ENCODE measurements at regions not wholly inside any gene's neighbourhood (a gene's known extent, or its start where the extent isn't known, plus 50 kb on each side); places are given as distances from the start of the nearest gene placed in this dataset.
A peak's percentile ranks its signal among the peaks of the same experiment; 100 is the strongest.

- peak overlapping the region in 5 of 10 donors; percentile 5 to 49 (median 28) for H3K4me3 Mint-ChIP-seq
- peak; percentile 29 to 79 (median 54) for DNase-seq
- POLR2A ChIA-PET, result interaction anchor here (0.6 kb wide), 2 partner anchors 302 to 380 kb away, joined by 3 to 4 read pairs; no protein-coding TSS in a partner anchor
These were observed 92.3 kb downstream of the B3GNT2 start for GRCh38 chr2:62287899-62288880.

GRCh38 chr2:62287282-62287681 is 91.4 kb downstream of the B3GNT2 start:
- peaks cover 11 to 22% (median 18%) of the 10 kb centered on the region in 4 donors for H3K4me1 Mint-ChIP-seq
- H3K9me3 Mint-ChIP-seq, result peaks cover 0 to 13% (median 8%) of the 10 kb centered on the region in 9 donors
- POLR2A ChIA-PET, result interaction anchor here (0.6 kb wide), 1 partner anchor 379 kb away, joined by 4 read pairs; no protein-coding TSS in a partner anchor
- ATAC-seq, result no peak
- H3K27ac Mint-ChIP-seq, result peak overlapping the region in 2 of 10 donors; percentile 55 to 84
- peaks cover 0 to 14% (median 7%) of the 10 kb centered on the region in 3 donors for H3K36me3 Mint-ChIP-seq
- H3K4me3 Mint-ChIP-seq, result peak overlapping the region in 1 of 10 donors; percentile 49
- DNase-seq, result no peak
- no peaks in the 10 kb centered on the region for H3K27me3 Mint-ChIP-seq

More at GRCh38 chr2:62287899-62288880, 92.3 kb downstream of the B3GNT2 start:
- Mint-ChIP-seq H3K4me1 (peaks cover 8 to 23% (median 19%) of the 10 kb centered on the region in 4 donors), H3K27me3 (no peaks in the 10 kb centered on the region), H3K36me3 (peaks cover 0 to 14% (median 7%) of the 10 kb centered on the region in 3 donors), H3K27ac (peak overlapping the region in 7 of 10 donors; percentile 43 to 84 (median 59)), H3K9me3 (peaks cover 0 to 11% (median 8%) of the 10 kb centered on the region in 9 donors)
- peak; percentile 63 to 64 for ATAC-seq

GRCh38 chr2:62286089-62286785 is 90.3 kb downstream of the B3GNT2 start:
- peak overlapping the region in 2 of 10 donors; percentile 0 to 32 for H3K27ac Mint-ChIP-seq
- peaks cover 12 to 28% (median 20%) of the 10 kb centered on the region in 4 donors for H3K4me1 Mint-ChIP-seq
- peak overlapping the region in 1 of 10 donors; percentile 13 for H3K4me3 Mint-ChIP-seq
- ATAC-seq (no peak), DNase-seq (no peak)
- H3K9me3 Mint-ChIP-seq, result peaks cover 0 to 13% (median 8%) of the 10 kb centered on the region in 9 donors
- H3K27me3 Mint-ChIP-seq, result no peaks in the 10 kb centered on the region
- POLR2A ChIA-PET, result no interaction called here
- H3K36me3 Mint-ChIP-seq, result peaks cover 0 to 14% (median 7%) of the 10 kb centered on the region in 3 donors

GRCh38 chr2:62284980-62285379 is 89.1 kb downstream of the B3GNT2 start:
- peaks cover 0 to 14% (median 7%) of the 10 kb centered on the region in 3 donors for H3K36me3 Mint-ChIP-seq
- no peak overlapping the region for H3K4me3 Mint-ChIP-seq
- no peaks in the 10 kb centered on the region for H3K27me3 Mint-ChIP-seq
- ATAC-seq, result no peak
- peaks cover 0 to 14% (median 8%) of the 10 kb centered on the region in 9 donors for H3K9me3 Mint-ChIP-seq
- DNase-seq, result no peak
- peaks cover 14 to 31% (median 23%) of the 10 kb centered on the region in 4 donors for H3K4me1 Mint-ChIP-seq
- peak overlapping the region in 4 of 10 donors; percentile 32 to 66 (median 39) for H3K27ac Mint-ChIP-seq
- POLR2A ChIA-PET, result no interaction called here

GRCh38 chr2:62284471-62284870 is 88.6 kb downstream of the B3GNT2 start:
- no peak overlapping the region for H3K4me3 Mint-ChIP-seq
- no peaks in the 10 kb centered on the region for H3K27me3 Mint-ChIP-seq
- POLR2A ChIA-PET, result no interaction called here
- no peak overlapping the region for H3K27ac Mint-ChIP-seq
- H3K36me3 Mint-ChIP-seq, result peaks cover 0 to 14% (median 7%) of the 10 kb centered on the region in 3 donors
- peaks cover 15 to 31% (median 23%) of the 10 kb centered on the region in 4 donors for H3K4me1 Mint-ChIP-seq
- no peak for ATAC-seq
- H3K9me3 Mint-ChIP-seq, result peaks cover 0 to 19% (median 8%) of the 10 kb centered on the region in 9 donors
- no peak for DNase-seq

GRCh38 chr2:62283147-62283546 is 87.2 kb downstream of the B3GNT2 start:
- no peak for DNase-seq
- H3K27me3 Mint-ChIP-seq, result no peaks in the 10 kb centered on the region
- H3K4me3 Mint-ChIP-seq, result no peak overlapping the region
- H3K9me3 Mint-ChIP-seq, result peaks cover 0 to 28% (median 15%) of the 10 kb centered on the region in 9 donors
- peaks cover 10 to 23% (median 18%) of the 10 kb centered on the region in 4 donors for H3K4me1 Mint-ChIP-seq
- ATAC-seq, result no peak
- POLR2A ChIA-PET, result no interaction called here
- peaks cover 0 to 21% (median 13%) of the 10 kb centered on the region in 3 donors for H3K36me3 Mint-ChIP-seq
- H3K27ac Mint-ChIP-seq, result no peak overlapping the region

GRCh38 chr2:62281663-62282062 is 85.7 kb downstream of the B3GNT2 start:
- H3K4me1 Mint-ChIP-seq, result peaks cover 0 to 13% (median 10%) of the 10 kb centered on the region in 4 donors
- H3K27ac Mint-ChIP-seq, result peak overlapping the region in 1 of 10 donors; percentile 75
- DNase-seq (no peak), ATAC-seq (no peak)
- H3K27me3 Mint-ChIP-seq, result no peaks in the 10 kb centered on the region
- H3K36me3 Mint-ChIP-seq, result peaks cover 0 to 29% (median 21%) of the 10 kb centered on the region in 3 donors
- no peak overlapping the region for H3K4me3 Mint-ChIP-seq
- peaks cover 12 to 40% (median 23%) of the 10 kb centered on the region in 9 donors for H3K9me3 Mint-ChIP-seq
- POLR2A ChIA-PET, result no interaction called here

- ATAC-seq (no peak), DNase-seq (no peak)
- Mint-ChIP-seq H3K27ac (no peak overlapping the region), H3K36me3 (peaks cover 0 to 19% (median 14%) of the 10 kb centered on the region in 3 donors), H3K4me3 (no peak overlapping the region), H3K4me1 (peaks cover 0 to 13% (median 10%) of the 10 kb centered on the region in 4 donors), H3K27me3 (no peaks in the 10 kb centered on the region), H3K9me3 (peaks cover 8 to 39% (median 23%) of the 10 kb centered on the region in 9 donors)
- POLR2A ChIA-PET, result no interaction called here
These were observed 81.8 kb downstream of the B3GNT2 start for GRCh38 chr2:62277688-62278087.
